GM23338 (cell line): ENCODE measurements at regions not wholly inside any gene's neighbourhood (a gene's known extent, or its start where the extent isn't known, plus 50 kb on each side); places are given as distances from the start of the nearest gene placed in this dataset.

ENCODE experiments used
- ATAC-seq: fragments of 200-7000 bp; cut with Tn5 transposase; 3 replicates; pipeline ENCODE4 v1.9.1; 2020
- DNase-seq: peaks from one replicate; pipeline ENCODE4 v3.0.0-alpha.2; 2015; ENCODE audit warnings: low spot score
- H2AFZ ChIP-seq: fragments of 200-600 bp; sonication (generic); 2 replicates; pipeline ENCODE4 v1.8.0; 2016; ENCODE audit warnings: antibody characterized with exemption, mild to moderate bottlenecking, moderate library complexity
- H3F3A ChIP-seq: fragments of 200-600 bp; sonication (generic); replicated peaks from 2 replicates; pipeline ENCODE4 v1.8.0; 2017; ENCODE audit warnings: antibody characterized with exemption, mixed run types, low read depth
- H3K27ac ChIP-seq: fragments of 200-600 bp; sonication (generic); 2 replicates; pipeline ENCODE4 v1.6.1; 2016; ENCODE audit warnings: low read depth
- H3K27me3 ChIP-seq: fragments of 200-600 bp; sonication (generic); 2 replicates; pipeline ENCODE4 v1.8.0; 2016; ENCODE audit warnings: mild to moderate bottlenecking, mixed run types, moderate library complexity; ENCODE audit not compliant: insufficient read depth
- H3K36me3 ChIP-seq: fragments of 200-600 bp; sonication (generic); 2 replicates; pipeline ENCODE4 v1.8.0; 2016; ENCODE audit warnings: mild to moderate bottlenecking; ENCODE audit not compliant: insufficient read depth
- H3K4me1 ChIP-seq: fragments of 200-600 bp; sonication (generic); 2 replicates; pipeline ENCODE4 v1.8.0; 2016; ENCODE audit warnings: mild to moderate bottlenecking, moderate library complexity; ENCODE audit not compliant: insufficient read depth
- H3K4me2 ChIP-seq: fragments of 200-600 bp; sonication (generic); 2 replicates; pipeline ENCODE4 v1.7.1; 2017; ENCODE audit warnings: mixed run types
- H3K4me3 ChIP-seq: fragments of 200-600 bp; sonication (generic); 2 replicates; pipeline ENCODE4 v1.6.1; 2016; ENCODE audit warnings: mixed run types
- H3K79me2 ChIP-seq: fragments of 200-600 bp; sonication (generic); replicated peaks from 2 replicates; pipeline ENCODE4 v1.8.0; 2017; ENCODE audit warnings: mild to moderate bottlenecking; ENCODE audit not compliant: insufficient read depth
- H3K9me2 ChIP-seq: fragments of 200-600 bp; sonication (generic); 2 replicates; pipeline ENCODE4 v1.8.0; 2017; ENCODE audit not compliant: insufficient read depth
- H4K20me1 ChIP-seq: fragments of 200-600 bp; sonication (generic); replicated peaks from 2 replicates; pipeline ENCODE4 v1.8.0; 2017; ENCODE audit warnings: mild to moderate bottlenecking; ENCODE audit not compliant: insufficient read depth
- H3K27ac Mint-ChIP-seq: 2 replicates; pipeline ENCODE4 v1.8.0; 2020; ENCODE audit warnings: inconsistent platforms, mild to moderate bottlenecking, moderate library complexity, mixed read lengths
- H3K27me3 Mint-ChIP-seq: 3 replicates; pipeline ENCODE4 v1.8.0; 2022; ENCODE audit warnings: low read depth, mild to moderate bottlenecking, moderate library complexity, mixed read lengths, inconsistent platforms; ENCODE audit not compliant: insufficient read depth, poor library complexity
- H3K36me3 Mint-ChIP-seq: 3 replicates; pipeline ENCODE4 v1.8.0; 2021; ENCODE audit warnings: low read depth, mild to moderate bottlenecking, inconsistent platforms, moderate library complexity, mixed read lengths
- H3K4me1 Mint-ChIP-seq: 3 replicates; pipeline ENCODE4 v1.8.0; 2020; ENCODE audit warnings: mild to moderate bottlenecking, inconsistent platforms, mixed read lengths
- H3K4me3 Mint-ChIP-seq: 3 replicates; pipeline ENCODE4 v1.8.0; 2021; ENCODE audit warnings: moderate library complexity, mild to moderate bottlenecking, inconsistent platforms, mixed read lengths
- H3K9me3 Mint-ChIP-seq: 3 replicates; pipeline ENCODE4 v1.8.0; 2020; ENCODE audit warnings: moderate library complexity, mild to moderate bottlenecking, inconsistent platforms, mixed read lengths
- CREB1 ChIP-seq: fragments of 250-450 bp; sonication (Bioruptor Pico); IDR thresholded peaks from 2 replicates; pipeline ENCODE4 v1.5.0; 2020; ENCODE audit warnings: low read depth, mild to moderate bottlenecking, moderate library complexity
- CTCF ChIP-seq, 2 experiments: fragments of 200-600 bp in 1 of 2; sonication (generic) in 1 of 2; conservative IDR thresholded peaks; 2 replicates each; pipeline versions ENCODE4 v1.5.1 to v1.6.1; 2016 to 2017; ENCODE audit warnings: antibody characterized with exemption in 2 of 2, low read depth in 2 of 2, mild to moderate bottlenecking in 2 of 2, moderate library complexity in 1 of 2
- ETS1 ChIP-seq: IDR thresholded peaks from 2 replicates; pipeline ENCODE4 v1.6.1; 2016; ENCODE audit warnings: antibody characterized with exemption
- JUNB ChIP-seq: IDR thresholded peaks from one replicate; pipeline ENCODE4 v1.6.1; 2016; ENCODE audit warnings: antibody characterized with exemption; ENCODE audit not compliant: unreplicated experiment
- NANOG ChIP-seq: IDR thresholded peaks from 2 replicates; pipeline ENCODE4 v1.6.1; 2016; ENCODE audit warnings: antibody characterized with exemption, borderline replicate concordance
- POLR2AphosphoS5 ChIP-seq: IDR thresholded peaks from 2 replicates; pipeline ENCODE4 v1.6.1; 2016; ENCODE audit warnings: antibody characterized with exemption, low read depth
- REST ChIP-seq: IDR thresholded peaks from one replicate; pipeline ENCODE4 v1.6.1; 2018; ENCODE audit warnings: antibody characterized with exemption; ENCODE audit not compliant: unreplicated experiment
- STAT1 ChIP-seq: IDR thresholded peaks from one replicate; pipeline ENCODE4 v1.6.1; 2016; ENCODE audit warnings: antibody characterized with exemption; ENCODE audit not compliant: unreplicated experiment
- ZNF114 ChIP-seq: fragments of 250-450 bp; sonication (Bioruptor Pico); IDR thresholded peaks from 2 replicates; pipeline ENCODE4 v1.5.0; 2020; ENCODE audit warnings: mild to moderate bottlenecking, moderate library complexity
- ZNF331 ChIP-seq: fragments of 250-450 bp; sonication (Bioruptor Pico); IDR thresholded peaks from 2 replicates; pipeline ENCODE4 v1.5.0; 2020; ENCODE audit warnings: low read depth, mild to moderate bottlenecking, moderate library complexity

GRCh38 chr2:6109831-6110230 lies 417.6 kb downstream of the SOX11 start (continued):
- TF ChIP-seq ZNF331 (CRISPR knock-in tag) (no peak), STAT1 (no peak), REST (no peak), ETS1 (no peak), CREB1 (CRISPR knock-in tag) (no peak), JUNB (no peak), ZNF114 (CRISPR knock-in tag) (no peak), POLR2AphosphoS5 (no peak), NANOG (no peak), CTCF (conservative IDR thresholded peaks at IDR 0.05; ENCODE audit: low read depth in 2 of 2) (no peak)

GRCh38 chr2:6111781-6112261 lies 419.6 kb downstream of the SOX11 start:
- H3F3A ChIP-seq = no peaks in the 10 kb centered on the region
- no peak overlapping the region for H3K4me2 ChIP-seq
- DNase-seq = no peak
- Mint-ChIP-seq H3K27me3 (no peaks in the 10 kb centered on the region), H3K4me3 (no peak overlapping the region), H3K27ac (no peak overlapping the region), H3K9me3 (peaks cover 65% of the 10 kb centered on the region), H3K36me3 (no peaks in the 10 kb centered on the region), H3K4me1 (peaks cover 3% of the 10 kb centered on the region; the same call in 1 of the 3 replicates)
- H3K4me3 ChIP-seq = no peak overlapping the region
- H3K79me2 ChIP-seq = no peaks in the 10 kb centered on the region
- no peak for ATAC-seq
- no peak for TF ChIP-seq REST
- no peaks in the 10 kb centered on the region for H3K36me3 ChIP-seq
- H3K4me1 ChIP-seq = no peaks in the 10 kb centered on the region
- no peaks in the 10 kb centered on the region for H3K9me2 ChIP-seq
- H4K20me1 ChIP-seq = no peaks in the 10 kb centered on the region
- H2AFZ ChIP-seq = no peak overlapping the region
- no peak overlapping the region for H3K27ac ChIP-seq
- H3K27me3 ChIP-seq = no peaks in the 10 kb centered on the region
